Activated CD4-positive, CD25-positive, alpha-beta regulatory T cell treated with anti-CD3 and anti-CD28 coated beads, Interleukin-2, amount 50 U/mL, for 24 hours (primary cell): ENCODE measurements at regions not wholly inside any gene's neighbourhood (a gene's known extent, or its start where the extent isn't known, plus 50 kb on each side); places are given as distances from the start of the nearest gene placed in this dataset.

Experiments used
- ATAC-seq, 2 donors: fragments of 150-1000 bp; cut with Tn5 transposase; one replicate each; pipeline ENCODE4 v1.10.0; 2021; ENCODE audit warnings: mild to moderate bottlenecking in 1 of 2, moderate library complexity in 1 of 2

DNA sequence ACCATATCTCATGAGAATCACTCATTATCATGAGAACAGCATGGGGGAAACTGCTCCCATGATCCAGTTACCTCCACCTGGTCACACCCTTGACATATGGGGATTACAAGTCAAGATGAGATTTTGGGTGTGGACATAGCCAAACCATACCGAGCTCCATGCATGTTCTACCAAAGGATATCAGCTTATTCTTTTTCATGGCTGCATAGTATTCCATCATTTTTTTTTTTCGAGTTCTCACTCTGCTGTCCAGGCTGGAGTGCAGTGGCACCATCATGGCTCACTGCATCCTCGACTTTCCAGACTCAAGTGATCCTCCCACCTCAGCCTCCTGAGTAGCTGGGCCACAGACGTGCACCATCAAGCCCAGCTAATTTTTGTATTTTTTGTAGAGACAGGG is 668.3 kb downstream of the GATA3 start:
- ATAC-seq = no peak

DNA sequence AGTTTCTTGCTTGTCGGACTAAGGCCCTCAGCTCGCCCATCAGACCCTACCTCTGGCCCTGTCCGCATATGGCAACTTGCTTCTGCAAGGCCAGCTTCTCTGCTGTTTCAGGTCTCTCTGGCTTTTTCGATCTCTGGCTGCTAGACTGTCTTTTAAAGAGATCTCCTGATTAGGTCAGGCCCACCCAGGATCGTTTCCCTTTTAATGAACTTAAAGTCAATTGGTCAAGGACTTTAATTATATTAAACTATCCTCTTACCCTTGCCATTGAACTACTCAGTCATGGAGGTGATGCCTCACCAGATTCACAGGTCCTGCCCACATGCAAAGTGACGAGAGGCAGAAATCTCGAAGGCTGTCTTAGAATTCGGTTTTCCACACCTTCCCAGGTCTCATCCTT is 670.9 kb downstream of the GATA3 start:
- no peak for ATAC-seq

DNA sequence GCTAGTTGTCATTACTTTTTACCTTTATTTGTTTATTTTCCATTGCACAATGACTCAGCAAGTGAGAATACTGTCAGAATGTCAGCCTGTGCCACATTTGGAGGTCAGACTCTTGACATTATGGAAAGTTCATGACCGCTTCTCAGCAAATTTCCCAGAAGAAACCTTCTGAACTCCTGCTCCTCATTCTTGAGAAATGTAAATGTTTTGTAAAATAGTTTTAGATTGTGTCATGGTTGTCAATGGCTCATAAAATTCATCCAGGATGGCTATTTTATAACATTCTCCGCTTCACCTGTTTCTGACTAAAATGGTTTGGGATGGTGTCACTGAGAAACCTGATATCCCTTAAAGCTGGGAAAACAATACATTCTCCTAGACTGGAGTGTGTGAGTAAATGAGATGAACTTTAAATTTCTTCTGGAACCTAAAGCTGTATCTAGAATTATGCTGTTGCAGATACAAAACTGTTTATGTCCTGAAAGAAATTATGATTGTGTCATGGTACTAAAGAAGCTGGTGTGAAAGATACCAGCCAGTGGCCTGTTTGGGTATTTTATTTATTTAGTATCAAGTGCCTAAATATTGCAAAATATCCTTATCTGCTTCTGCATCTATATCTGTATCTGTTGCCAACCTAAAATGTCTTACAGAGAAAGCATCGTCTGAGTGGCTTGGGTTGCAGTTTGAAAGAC is 671.7 kb downstream of the GATA3 start:
- ATAC-seq = no peak

DNA sequence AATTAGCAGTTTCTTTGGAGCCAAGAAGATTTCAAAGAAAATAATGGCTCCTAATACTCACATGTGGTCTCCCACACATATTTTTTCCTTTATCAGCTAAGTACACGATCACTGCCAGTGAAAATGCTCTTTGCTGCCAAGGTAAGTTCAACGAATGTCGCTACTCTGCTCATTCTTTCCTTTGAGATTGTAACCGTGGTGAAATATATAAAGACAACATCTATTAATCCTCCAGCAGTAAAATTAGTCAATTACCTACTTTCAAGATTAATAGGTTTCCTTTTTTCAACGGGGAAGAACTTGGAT is 672.2 kb downstream of the GATA3 start:
- no peak for ATAC-seq

DNA sequence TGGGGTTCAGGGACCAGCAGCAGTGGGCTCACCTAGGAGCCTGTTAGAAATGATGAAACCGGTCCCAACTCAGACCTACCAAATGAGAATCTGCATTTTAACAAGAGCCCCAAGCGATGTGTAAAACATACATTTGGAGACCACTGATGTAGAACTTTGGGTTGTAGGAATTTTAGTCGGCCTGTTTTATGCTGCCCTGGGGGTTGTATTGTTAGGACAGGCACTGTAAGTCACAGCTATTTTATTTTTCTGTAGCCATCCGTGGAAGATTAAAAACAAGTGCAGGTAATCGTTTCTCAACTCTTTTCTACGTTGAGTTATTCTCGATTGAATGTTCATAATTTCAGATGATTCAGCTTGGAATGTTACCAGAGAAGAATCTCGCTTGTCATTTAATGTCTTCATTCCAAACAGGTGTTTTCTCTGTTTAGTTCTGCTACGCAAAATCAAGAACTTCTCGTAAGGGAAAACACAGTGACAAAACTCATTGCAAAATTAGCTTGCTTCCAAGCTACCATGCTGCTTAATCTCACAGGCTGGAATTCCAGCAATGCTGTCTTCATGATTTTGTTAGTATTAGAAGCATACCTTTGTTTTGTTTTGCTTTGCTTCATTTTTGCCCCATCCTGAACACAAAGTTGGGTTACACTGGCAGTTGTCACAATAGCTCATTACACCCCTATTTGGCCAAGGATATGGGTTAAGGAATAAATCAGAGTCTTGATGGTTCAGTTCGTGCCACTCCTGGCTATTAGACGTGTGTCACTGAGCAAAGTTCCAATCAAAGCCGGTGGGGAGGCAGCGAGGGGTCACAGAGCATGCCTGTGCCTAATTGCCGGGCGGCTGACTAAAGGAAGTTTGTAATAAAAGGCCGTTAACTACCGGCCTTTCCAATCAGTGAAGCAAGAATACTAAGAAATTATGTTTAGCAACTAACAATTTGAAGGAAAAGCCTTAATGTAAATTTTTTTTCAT is 676.9 kb downstream of the GATA3 start:
- ATAC-seq = no peak

DNA sequence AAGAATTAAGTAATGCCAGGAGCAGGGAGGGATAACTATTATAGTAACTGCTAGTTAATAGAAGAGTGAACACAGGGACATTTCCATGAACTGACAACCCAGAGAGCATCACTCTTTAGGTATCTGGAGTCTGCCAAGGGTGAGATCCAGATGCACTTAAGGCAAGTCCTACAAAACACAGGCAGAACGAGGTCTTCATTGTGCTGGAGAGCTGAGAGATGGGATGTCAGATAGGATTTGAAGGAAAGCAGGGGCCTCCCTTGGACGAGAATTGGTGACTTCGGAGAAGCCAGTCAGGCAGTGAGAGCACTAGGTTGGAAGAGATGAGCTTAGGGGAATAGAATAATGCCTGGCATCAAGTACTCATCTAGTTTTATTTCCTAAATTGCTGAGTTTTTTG is 684.5 kb downstream of the GATA3 start:
- ATAC-seq = no peak

DNA sequence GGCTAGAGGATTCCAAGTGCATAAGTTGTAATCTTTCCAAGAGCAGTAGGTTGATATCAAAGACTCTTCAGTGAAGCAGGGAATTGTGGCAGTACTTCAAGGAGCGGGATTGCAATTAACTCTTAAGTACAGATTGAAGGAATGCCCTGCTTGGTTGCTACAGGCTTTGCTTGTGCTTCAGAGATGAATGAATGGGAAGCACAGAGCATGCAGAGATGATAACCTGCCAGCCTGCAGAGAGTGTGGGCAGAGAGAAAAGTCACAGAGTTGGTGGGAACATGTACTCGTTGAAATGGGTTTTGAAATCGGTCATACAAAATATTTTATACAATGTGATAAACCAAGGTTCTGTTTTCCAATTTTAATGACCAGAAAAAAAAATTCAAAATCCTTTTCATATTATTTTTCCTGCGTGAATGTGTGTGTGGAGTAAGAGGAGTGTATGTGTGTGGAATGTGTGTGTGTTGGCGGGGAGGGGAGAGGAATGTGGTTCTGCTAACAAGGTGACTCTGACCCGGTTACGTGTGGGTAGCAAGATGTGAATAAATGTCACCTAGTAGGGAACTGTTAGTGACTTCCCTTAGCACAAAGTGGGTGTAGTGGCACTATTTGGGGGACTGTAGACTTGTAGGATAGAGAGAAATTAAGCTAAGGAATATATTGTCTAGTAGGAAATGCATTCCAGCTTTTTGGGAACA is 697.8 kb downstream of the GATA3 start:
- ATAC-seq = no peak

DNA sequence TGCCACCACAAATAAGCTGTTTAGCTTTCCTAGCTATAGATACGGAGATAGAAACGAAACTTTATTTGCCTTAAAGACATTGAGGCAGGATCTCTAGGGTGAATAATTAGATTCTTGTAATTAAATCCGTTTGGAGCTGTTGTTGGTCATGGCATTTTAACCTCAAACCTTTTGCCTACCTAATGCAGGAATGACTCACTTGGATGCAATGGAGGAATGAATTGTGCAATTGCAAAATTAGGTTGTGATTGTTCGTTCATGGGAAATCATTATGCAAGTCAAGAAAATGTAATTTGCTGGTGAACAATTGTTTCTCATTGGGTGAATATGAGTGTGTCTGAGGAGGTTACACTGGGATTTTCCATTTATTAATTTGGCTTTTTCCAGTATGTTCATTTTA is 703.5 kb downstream of the GATA3 start:
- no peak for ATAC-seq

DNA sequence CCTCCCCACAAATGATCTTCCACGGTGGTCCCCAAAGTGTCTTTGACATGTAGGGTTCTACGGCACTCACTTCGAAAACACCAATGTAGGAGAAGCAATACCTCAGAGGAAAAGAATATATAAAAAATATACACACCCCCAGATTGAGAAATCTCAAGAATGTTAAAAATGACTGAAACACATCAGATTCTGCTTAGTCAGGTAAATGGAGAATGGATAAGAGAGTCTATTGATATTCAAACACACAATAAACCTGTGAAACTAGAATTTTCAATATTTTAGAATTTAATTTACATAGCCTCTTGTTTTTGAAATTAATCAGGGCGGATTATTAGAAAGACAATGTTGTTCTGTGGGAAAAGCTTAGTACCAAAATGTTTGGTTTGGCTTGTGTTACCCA is 712.4 kb downstream of the GATA3 start:
- no peak for ATAC-seq

DNA sequence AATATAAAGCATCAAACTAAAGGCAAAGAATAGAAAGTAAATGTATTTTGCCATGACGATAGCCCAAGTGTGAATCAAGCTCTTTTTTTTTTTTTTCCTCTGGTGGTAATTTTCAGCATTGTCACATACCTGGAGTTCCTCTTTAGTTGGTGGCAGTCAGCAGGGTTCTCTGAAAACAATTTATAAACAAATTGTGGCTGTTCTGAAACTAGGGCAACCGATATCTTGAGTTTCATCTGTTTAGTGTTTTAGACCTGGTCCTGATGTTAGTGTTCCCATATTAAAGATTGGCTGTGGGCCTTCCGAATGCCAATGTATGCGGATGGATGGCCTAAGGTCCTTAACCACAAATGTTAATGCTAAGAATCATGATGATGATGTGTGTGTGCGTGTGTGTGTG is 713.1 kb downstream of the GATA3 start:
- no peak for ATAC-seq

DNA sequence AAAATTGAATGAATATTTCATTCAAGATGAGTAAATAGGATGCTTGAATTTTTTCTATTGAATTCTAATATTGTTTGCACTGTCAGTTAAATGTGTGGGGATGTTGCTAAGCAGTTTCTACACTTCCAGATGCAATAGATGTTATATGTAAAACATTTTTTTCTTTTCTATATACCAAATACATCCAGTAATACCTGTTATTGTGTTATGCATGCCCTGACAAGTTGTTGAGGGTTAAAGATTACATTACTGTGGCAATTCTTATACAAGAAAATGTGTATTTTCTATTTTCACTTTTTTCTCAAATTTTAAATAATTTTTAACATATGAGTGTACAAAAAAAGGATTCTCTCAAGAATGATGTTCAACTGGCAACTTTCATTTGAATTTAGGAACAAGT is 713.9 kb downstream of the GATA3 start:
- no peak for ATAC-seq

DNA sequence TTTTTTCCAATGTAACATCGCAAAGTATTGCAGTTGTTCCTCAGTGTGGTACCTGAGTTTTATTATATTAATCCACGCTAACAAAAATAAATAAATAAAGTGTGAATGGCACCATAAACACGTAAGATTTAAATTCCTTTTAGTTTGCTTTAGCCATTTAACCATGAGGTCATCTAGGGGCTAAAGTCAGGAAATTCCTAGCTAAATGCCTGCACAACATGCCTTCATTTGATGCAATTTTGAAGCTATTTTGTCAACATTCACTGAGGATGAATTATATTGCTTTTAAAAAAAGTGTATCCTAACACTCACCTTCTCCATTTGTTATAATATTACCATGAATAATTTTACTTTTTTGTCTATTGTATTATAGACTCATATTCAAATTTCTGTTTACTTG is 714.4 kb downstream of the GATA3 start:
- no peak for ATAC-seq

DNA sequence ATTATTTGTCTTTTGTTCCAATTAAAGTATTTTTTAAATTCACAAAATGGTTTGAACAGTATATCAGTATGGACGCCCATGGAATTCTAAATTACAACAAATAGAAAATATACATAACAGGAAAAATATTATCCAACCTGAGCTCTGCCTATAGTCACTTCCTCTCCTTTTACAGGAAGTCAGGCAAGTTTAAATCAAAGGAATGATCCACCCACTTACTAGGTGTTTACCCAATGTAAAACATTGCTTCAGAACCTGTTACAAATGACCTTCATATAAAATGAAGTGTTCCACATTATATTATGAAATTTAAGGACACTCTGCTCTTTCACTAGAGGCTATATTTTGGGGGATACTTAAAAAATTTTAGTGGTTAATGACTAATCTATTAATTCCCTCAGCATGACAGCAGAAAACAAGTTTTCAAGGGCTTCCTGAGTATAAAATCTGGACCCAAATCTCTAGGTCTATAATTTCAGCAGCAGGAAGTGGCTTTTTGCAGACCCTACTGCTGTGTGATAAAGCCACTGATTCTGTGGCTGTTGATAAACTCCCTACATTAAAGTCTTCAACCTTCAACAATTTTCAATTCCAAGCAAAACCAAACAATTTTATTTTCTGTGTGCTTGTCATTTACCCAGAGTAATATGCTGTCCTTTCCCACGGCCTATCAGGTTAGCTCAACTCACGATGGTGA is 722.6 kb downstream of the GATA3 start:
- no peak for ATAC-seq

DNA sequence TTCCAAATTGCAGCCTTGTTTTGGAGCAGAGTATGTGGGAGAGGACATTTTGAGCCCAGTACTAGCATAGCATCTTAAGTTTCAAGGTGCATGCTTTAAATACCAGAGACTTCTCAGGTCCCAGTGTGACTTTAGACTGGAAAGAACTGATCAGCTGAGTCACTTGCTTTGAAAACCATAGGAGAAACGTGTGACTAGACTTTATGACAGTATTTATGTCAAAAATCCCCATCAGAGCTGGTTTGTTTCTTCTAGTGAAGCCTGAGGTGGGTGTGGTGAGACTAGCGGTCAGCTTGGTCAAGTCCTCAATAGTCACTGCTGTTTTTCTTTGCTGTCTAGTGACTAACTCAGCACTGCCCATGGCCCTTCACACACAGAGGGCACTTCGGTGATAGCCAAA is 724.2 kb downstream of the GATA3 start:
- ATAC-seq = peak; percentile 35 to 51

DNA sequence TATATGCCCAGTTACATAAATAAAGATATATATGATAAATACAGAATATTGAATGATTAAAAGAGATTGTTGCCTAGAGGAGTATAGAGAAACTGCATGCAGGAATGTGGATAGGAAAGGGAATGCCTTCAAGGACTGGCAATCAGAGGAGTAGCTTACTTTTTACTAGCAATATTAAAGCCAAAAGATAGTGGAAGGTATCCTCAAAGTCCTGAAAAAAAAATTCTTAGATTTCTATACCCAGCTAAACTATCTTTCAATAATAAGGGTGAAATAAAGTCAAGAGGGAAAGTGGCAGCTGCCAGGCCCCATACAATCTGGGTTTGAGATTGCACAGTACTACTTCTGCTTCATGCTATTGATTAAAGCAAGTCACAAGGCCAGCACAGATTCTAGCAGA is 733.2 kb downstream of the GATA3 start:
- no peak for ATAC-seq

DNA sequence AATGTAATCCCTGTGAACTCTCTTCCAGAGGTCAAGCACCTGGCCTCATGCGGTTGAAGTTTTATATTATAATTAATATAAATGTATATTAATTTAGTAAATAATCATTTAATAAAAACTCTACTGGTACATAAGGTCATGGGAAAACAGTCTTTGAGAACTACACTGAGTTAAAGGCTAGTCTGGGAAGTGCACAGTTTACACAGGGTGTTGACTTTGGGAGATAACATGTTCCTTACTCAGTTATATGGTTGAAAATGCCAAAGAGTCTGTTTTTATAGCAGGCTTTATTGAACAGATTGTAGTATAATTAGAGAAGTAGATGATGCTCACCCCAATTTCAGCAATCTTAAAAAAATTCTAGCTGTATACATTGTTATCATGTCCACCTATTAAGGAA is 735.9 kb downstream of the GATA3 start:
- ATAC-seq = no peak

DNA sequence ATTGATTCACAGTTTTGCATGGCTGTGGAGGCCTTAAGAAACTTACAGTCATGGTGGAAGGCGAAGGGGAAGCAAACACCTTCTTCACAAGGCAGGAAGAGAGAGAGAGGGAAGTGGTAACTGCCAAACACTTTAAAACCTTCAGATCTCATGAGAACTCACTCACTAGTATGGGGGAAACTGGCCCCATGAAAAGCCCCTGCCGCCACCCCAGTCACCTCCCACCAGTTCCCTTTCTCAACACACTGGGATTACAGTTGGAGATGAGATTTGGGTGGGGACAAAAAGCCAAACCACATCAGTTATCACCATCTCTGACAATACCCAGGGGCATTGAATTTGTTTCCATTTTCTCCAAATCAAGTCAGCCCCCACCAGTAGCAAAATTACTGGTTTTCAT is 740.4 kb downstream of the GATA3 start:
- no peak for ATAC-seq

DNA sequence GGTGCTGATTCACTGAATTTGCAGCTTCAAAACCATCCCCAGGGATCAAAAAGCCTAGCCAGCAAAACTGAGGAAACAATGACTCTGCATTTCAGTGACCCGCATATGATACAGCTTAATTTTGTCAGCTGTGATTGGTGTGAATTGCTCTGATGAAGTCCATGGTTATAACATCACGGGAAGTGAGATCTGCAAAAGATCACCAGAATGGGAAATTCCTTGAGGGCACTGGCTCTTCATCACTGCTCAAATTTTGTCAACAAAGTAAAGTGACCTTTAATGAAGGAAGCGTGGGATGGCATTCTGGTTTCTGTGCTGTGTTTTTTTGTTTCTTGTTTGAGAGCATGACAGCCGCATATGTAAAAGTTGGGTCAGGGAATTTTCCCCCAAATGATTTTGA is 745.9 kb downstream of the GATA3 start:
- ATAC-seq = peak; percentile 73 to 83

DNA sequence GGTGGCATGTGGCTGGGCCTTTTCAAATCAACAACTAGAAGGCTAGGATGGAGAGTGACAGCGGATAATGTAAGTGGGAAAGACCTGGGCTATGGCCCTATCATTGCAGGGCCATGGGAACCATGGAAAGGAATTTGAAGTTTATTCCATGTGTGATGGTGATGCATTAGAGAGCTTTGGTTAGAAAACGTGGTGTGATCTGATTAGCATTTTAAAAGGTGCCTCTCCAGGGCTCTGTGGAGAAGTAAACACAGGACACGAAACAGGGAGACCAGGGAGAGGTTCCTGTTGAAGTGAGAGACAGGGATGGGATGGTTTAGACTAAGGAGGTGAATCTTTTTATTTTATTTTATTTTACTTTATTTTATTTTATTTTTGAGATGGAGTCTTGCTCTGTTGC is 749.5 kb downstream of the GATA3 start:
- no peak for ATAC-seq

DNA sequence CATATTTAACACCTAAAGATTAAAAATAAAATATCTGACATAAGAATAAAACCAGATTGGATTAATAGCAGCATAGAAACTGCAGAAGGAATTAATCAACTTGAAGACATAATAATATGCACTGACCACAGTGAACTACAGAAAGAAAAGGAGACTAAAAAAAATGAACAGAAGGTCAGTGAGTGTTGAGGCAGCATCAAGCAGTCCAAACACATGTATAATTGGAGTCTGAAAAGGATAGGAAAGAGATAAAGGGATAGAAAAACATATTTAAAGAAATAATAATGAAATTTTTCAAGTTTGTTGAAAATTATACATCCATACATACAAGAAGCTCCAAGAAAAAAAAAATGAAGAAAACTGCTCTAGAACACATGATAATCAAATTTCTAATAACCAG is 756.2 kb downstream of the GATA3 start:
- ATAC-seq = no peak

DNA sequence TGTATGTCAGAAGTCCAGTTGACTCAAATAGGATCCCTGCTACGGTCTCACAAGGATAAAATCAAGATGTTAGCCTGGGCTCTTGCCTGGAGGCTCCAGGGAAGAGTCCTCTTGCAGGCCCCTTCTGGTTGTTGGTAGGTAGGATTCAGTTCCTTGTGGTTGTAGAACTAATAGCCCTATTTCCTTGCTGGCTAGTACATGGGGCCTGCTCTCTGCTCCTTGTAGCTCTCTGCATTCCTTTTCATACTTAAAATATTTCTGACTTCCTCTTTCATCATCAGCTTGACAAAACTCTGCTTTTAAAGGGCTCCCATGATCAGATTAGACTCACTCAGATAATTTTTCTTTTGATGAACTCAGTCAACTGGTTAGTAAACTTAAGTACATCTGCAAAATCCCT is 756.7 kb downstream of the GATA3 start:
- no peak for ATAC-seq

DNA sequence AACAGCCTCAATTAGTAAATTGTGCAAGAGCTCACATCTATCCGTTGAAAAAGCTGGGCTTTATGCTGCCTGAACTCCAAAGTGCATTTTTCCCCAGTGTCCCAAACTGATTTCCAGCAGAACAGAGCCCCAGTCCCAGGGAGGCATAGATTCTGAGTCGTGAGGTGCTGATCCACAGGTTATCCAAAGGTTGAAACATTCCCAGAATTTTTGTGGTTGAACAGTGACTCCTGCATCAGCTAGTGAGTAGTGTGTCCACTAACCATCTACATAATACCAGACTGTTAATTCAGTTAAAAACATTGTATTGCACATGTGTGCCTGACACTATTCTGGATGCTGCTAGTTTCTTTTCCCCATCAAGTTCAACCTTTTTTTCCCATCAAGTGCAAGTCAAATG is 761.5 kb downstream of the GATA3 start:
- no peak for ATAC-seq

DNA sequence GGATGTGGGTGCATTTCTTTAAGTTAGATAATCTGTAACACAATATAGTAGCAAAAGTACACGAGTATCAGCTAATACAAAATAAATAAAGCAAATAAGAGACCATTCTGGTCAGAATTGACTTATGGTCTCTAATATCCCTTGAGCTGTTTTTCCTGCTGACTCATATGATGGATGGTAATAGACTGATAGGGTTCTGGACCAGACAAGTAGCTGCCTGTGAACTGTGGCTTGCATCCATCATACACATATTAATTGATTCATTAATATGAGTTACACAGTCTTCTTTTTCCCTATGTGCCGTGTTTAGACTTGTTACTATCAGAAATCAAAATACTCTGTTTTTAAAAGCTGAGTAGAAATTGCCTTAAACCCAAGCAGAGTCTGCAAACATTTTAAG is 762.8 kb downstream of the GATA3 start:
- ATAC-seq = no peak
